D721Med (cell line): ENCODE measurements at regions not wholly inside any gene's neighbourhood (a gene's known extent, or its start where the extent isn't known, plus 50 kb on each side); places are given as distances from the start of the nearest gene placed in this dataset.

ENCODE experiments used
- DNase-seq: peaks from one replicate; pipeline ENCODE4 v3.0.0; 2011; ENCODE audit warnings: low spot score; ENCODE audit not compliant: insufficient read length
- FAIRE-seq: peaks from 2 replicates; lab custom pipeline; 2011; peaks lifted over from hg19 to GRCh38; lab: Jason Lieb, UNC
- CTCF ChIP-seq: IDR thresholded peaks from 2 replicates; pipeline ENCODE4 v1.5.1; 2012; ENCODE audit warnings: mild to moderate bottlenecking, control low read depth; ENCODE audit not compliant: insufficient read depth; ENCODE audit errors: missing control alignments

- FAIRE-seq (no peak), DNase-seq (no peak)
- TF ChIP-seq CTCF: no peak
Measured at GRCh38 chr5:143658956-143659355, 153.0 kb upstream of the HMHB1 start.

GRCh38 chr5:143657647-143658285 lies 154.2 kb upstream of the HMHB1 start:
- TF ChIP-seq CTCF: no peak
- DNase-seq (no peak), FAIRE-seq (no peak)

GRCh38 chr5:143653766-143654282 lies 158.1 kb upstream of the HMHB1 start:
- no peak for DNase-seq
- no peak for TF ChIP-seq CTCF
- no peak for FAIRE-seq

GRCh38 chr5:143653256-143653655 lies 158.7 kb upstream of the HMHB1 start:
- TF ChIP-seq CTCF: no peak
- no peak for DNase-seq
- FAIRE-seq: no peak

GRCh38 chr5:143652108-143652700 lies 159.8 kb upstream of the HMHB1 start:
- no peak for TF ChIP-seq CTCF
- DNase-seq: no peak
- FAIRE-seq: no peak

- DNase-seq (no peak), FAIRE-seq (no peak)
- no peak for TF ChIP-seq CTCF
Measured at GRCh38 chr5:143649937-143650621, 161.9 kb upstream of the HMHB1 start.
